ENCODE measurements at regions not wholly inside any gene's neighbourhood (a gene's known extent, or its start where the extent isn't known, plus 50 kb on each side); places are given as distances from the start of the nearest gene placed in this dataset.

DNA sequence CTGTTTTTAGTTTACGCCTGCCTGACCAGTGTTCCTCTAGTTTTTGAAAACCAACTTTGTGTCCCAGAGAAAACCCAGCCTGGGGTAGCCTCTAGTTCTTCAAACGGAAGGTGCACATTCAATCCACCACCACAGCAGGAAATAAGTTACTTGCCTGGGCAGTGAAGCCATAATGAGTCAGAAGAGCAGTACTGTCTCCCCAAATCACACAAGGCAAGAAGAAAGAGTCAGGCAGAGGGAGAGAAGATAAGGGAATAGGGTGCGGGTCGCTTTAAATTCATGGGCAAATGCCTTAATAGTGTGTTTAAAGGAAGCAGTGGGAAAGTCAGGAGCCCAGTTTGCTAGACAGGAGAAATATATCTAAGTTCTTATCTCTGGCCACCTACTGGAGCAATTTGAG is 333.8 kb upstream of the GRIA3 start:
- Histone ChIP-seq H3K36me3 (replicated peaks; ENCODE audit: low read depth, low read length) (no peaks in the 10 kb centered on the region), H3K4me1 (ENCODE audit: low read length) (no peaks in the 10 kb centered on the region), H3K27me3 (ENCODE audit: low read depth, low read length) (no peaks in the 10 kb centered on the region), H3K9me3 (ENCODE audit: insufficient read depth, low read length) (no peaks in the 10 kb centered on the region), H3K9ac (ENCODE audit: low read length) (no peak overlapping the region), H3K79me2 (ENCODE audit: low read length) (no peaks in the 10 kb centered on the region), H3K4me3 (ENCODE audit: low read length) (no peak overlapping the region), H3K4me2 (ENCODE audit: low read length) (no peak overlapping the region), H2AFZ (ENCODE audit: low read depth, low read length) (no peak overlapping the region), H4K20me1 (ENCODE audit: insufficient read depth, low read length) (no peaks in the 10 kb centered on the region), H3K27ac (ENCODE audit: low read length) (no peak overlapping the region)
- TF ChIP-seq EZH2phosphoT487 (IDR thresholded peaks at IDR 0.05; ENCODE audit: low read depth) = no peak
- TF ChIP-seq, protein P1, sequence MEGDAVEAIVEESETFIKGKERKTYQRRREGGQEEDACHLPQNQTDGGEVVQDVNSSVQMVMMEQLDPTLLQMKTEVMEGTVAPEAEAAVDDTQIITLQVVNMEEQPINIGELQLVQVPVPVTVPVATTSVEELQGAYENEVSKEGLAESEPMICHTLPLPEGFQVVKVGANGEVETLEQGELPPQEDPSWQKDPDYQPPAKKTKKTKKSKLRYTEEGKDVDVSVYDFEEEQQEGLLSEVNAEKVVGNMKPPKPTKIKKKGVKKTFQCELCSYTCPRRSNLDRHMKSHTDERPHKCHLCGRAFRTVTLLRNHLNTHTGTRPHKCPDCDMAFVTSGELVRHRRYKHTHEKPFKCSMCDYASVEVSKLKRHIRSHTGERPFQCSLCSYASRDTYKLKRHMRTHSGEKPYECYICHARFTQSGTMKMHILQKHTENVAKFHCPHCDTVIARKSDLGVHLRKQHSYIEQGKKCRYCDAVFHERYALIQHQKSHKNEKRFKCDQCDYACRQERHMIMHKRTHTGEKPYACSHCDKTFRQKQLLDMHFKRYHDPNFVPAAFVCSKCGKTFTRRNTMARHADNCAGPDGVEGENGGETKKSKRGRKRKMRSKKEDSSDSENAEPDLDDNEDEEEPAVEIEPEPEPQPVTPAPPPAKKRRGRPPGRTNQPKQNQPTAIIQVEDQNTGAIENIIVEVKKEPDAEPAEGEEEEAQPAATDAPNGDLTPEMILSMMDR (IDR thresholded peaks at IDR 0.05; ENCODE audit: low read depth, low read length) = no peak

DNA sequence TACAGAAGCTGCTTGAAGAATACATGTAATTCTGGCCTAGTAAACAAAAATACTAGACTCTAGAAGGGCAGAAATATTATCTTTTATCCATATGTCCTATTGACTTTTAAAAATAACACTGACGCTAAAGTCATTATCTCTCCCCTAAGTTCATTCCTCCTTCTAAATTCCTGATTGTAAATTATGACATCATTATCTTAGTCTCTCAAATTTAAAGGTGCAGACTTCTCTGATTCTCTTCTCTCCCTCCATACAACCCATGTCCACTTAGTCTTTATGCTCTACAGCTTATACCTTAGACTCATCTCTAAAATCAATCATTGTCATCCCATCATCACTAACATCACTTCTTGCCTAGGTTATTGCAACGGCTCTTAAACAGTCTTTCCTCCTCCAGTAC is 327.9 kb upstream of the GRIA3 start:
- no peaks in the 10 kb centered on the region for H3K27me3 ChIP-seq (ENCODE audit: low read depth, low read length)
- no peaks in the 10 kb centered on the region for H3K36me3 ChIP-seq (replicated peaks; ENCODE audit: low read depth, low read length)
- H3K9ac ChIP-seq (ENCODE audit: low read length) = no peak overlapping the region
- no peaks in the 10 kb centered on the region for H3K9me3 ChIP-seq (ENCODE audit: insufficient read depth, low read length)
- TF ChIP-seq, protein P1 (IDR thresholded peaks at IDR 0.05; ENCODE audit: low read depth, low read length) = no peak
- no peak for TF ChIP-seq EZH2phosphoT487 (IDR thresholded peaks at IDR 0.05; ENCODE audit: low read depth)
- H3K79me2 ChIP-seq (ENCODE audit: low read length) = no peaks in the 10 kb centered on the region
- no peak overlapping the region for H3K27ac ChIP-seq (ENCODE audit: low read length)
- H3K4me2 ChIP-seq (ENCODE audit: low read length) = no peak overlapping the region
- H2AFZ ChIP-seq (ENCODE audit: low read depth, low read length) = no peak overlapping the region
- H3K4me3 ChIP-seq (ENCODE audit: low read length) = no peak overlapping the region
- H4K20me1 ChIP-seq (ENCODE audit: insufficient read depth, low read length) = no peaks in the 10 kb centered on the region
- no peaks in the 10 kb centered on the region for H3K4me1 ChIP-seq (ENCODE audit: low read length)

DNA sequence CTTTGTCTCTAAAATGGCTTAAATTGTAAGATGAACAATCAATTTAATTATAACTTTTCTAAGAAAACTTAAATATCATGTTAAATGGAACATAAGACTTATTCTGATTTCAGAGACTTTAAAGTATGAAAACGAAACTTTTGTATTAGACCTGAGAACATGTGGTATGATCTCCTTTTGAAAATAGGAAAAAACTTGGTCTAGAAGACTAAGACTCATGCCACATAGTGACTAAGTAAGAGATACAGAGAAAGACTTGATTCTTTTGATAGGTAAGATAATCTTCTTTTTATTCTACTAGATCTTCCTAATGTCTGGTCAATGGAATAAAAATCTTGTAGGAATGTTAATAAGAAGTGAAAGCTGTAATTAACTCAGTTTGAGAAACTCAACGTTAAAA is 326.3 kb upstream of the GRIA3 start:
- Histone ChIP-seq H3K9me3 (ENCODE audit: insufficient read depth, low read length) (no peaks in the 10 kb centered on the region), H3K4me3 (ENCODE audit: low read length) (no peak overlapping the region), H3K36me3 (replicated peaks; ENCODE audit: low read depth, low read length) (no peaks in the 10 kb centered on the region), H3K27me3 (ENCODE audit: low read depth, low read length) (no peaks in the 10 kb centered on the region), H3K27ac (ENCODE audit: low read length) (no peak overlapping the region), H4K20me1 (ENCODE audit: insufficient read depth, low read length) (no peaks in the 10 kb centered on the region), H2AFZ (ENCODE audit: low read depth, low read length) (no peak overlapping the region), H3K9ac (ENCODE audit: low read length) (no peak overlapping the region), H3K4me2 (ENCODE audit: low read length) (no peak overlapping the region), H3K79me2 (ENCODE audit: low read length) (no peaks in the 10 kb centered on the region), H3K4me1 (ENCODE audit: low read length) (no peaks in the 10 kb centered on the region)
- TF ChIP-seq, protein P1 (IDR thresholded peaks at IDR 0.05; ENCODE audit: low read depth, low read length) = no peak
- TF ChIP-seq EZH2phosphoT487 (IDR thresholded peaks at IDR 0.05; ENCODE audit: low read depth) = no peak

DNA sequence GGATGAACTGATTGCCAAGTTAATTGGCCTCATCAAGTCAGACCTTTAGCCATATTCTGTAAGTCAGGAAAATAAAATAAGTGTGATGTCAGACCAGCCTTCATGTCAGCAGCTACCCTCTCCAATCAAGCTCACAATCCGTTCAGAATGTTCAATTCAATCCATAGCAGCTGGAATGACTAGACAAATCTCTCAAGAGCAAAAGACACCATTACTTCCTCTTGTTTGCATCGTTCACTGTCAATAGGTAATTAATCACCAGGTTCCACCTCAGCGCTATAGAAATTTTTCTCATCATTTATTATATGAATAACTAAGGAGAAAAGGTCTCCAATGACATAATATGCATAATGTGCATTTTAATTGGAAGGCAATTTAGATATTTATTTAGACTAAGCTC is 321.0 kb upstream of the GRIA3 start:
- Histone ChIP-seq H3K4me1 (ENCODE audit: low read length) (no peaks in the 10 kb centered on the region), H3K4me2 (ENCODE audit: low read length) (no peak overlapping the region)

More for the DNA sequence above, 321.0 kb upstream of the GRIA3 start:
- no peaks in the 10 kb centered on the region for H3K36me3 ChIP-seq (replicated peaks; ENCODE audit: low read depth, low read length)
- no peak overlapping the region for H3K9ac ChIP-seq (ENCODE audit: low read length)
- H2AFZ ChIP-seq (ENCODE audit: low read depth, low read length) = no peak overlapping the region
- H3K27ac ChIP-seq (ENCODE audit: low read length) = no peak overlapping the region
- H3K4me3 ChIP-seq (ENCODE audit: low read length) = no peak overlapping the region
- no peaks in the 10 kb centered on the region for H3K27me3 ChIP-seq (ENCODE audit: low read depth, low read length)
- no peaks in the 10 kb centered on the region for H3K9me3 ChIP-seq (ENCODE audit: insufficient read depth, low read length)
- no peaks in the 10 kb centered on the region for H3K79me2 ChIP-seq (ENCODE audit: low read length)
- TF ChIP-seq EZH2phosphoT487 (IDR thresholded peaks at IDR 0.05; ENCODE audit: low read depth) = no peak
- TF ChIP-seq, protein P1 (IDR thresholded peaks at IDR 0.05; ENCODE audit: low read depth, low read length) = no peak
- H4K20me1 ChIP-seq (ENCODE audit: insufficient read depth, low read length) = no peaks in the 10 kb centered on the region
